GM12874 (cell line): ENCODE measurements at regions not wholly inside any gene's neighbourhood (a gene's known extent, or its start where the extent isn't known, plus 50 kb on each side); places are given as distances from the start of the nearest gene placed in this dataset.

Experiments
- CTCF ChIP-seq: IDR thresholded peaks from 2 replicates; pipeline ENCODE4 v1.5.1; 2011; ENCODE audit warnings: low read depth, mild to moderate bottlenecking, control low read depth, low read length, moderate library complexity; ENCODE audit not compliant: insufficient read depth

- TF ChIP-seq CTCF = no peak
These were observed 1471.4 kb upstream of the PCDH20 start for GRCh38 chr13:62887046-62887445.

GRCh38 chr13:62879071-62879470 is 1463.4 kb upstream of the PCDH20 start:
- no peak for TF ChIP-seq CTCF

- no peak for TF ChIP-seq CTCF
These were observed 1459.5 kb upstream of the PCDH20 start for GRCh38 chr13:62875118-62875640.

- no peak for TF ChIP-seq CTCF
These were observed 1434.7 kb upstream of the PCDH20 start for GRCh38 chr13:62850331-62850730.

GRCh38 chr13:62847520-62847919 is 1431.9 kb upstream of the PCDH20 start:
- no peak for TF ChIP-seq CTCF

- TF ChIP-seq CTCF = no peak
These were observed 1430.7 kb upstream of the PCDH20 start for GRCh38 chr13:62846302-62846701.

- no peak for TF ChIP-seq CTCF
These were observed 1423.7 kb upstream of the PCDH20 start for GRCh38 chr13:62839338-62839737.
